PC-9 (cell line): ENCODE measurements at regions not wholly inside any gene's neighbourhood (a gene's known extent, or its start where the extent isn't known, plus 50 kb on each side); places are given as distances from the start of the nearest gene placed in this dataset.
A peak's percentile ranks its signal among the peaks of the same experiment; 100 is the strongest.

Source experiments
- EZH2 ChIP-seq: fragments of 200-600 bp; sonication (generic); IDR thresholded peaks from 2 replicates; pipeline ENCODE4 v1.8.0; 2017; ENCODE audit warnings: antibody characterized with exemption, low read depth
- TF ChIP-seq, protein P1 (sequence below): fragments of 200-600 bp; sonication (generic); conservative IDR thresholded peaks from 2 replicates; pipeline ENCODE4 v1.6.1; 2017; ENCODE audit warnings: mixed run types, antibody characterized with exemption, mild to moderate bottlenecking, moderate library complexity

DNA sequence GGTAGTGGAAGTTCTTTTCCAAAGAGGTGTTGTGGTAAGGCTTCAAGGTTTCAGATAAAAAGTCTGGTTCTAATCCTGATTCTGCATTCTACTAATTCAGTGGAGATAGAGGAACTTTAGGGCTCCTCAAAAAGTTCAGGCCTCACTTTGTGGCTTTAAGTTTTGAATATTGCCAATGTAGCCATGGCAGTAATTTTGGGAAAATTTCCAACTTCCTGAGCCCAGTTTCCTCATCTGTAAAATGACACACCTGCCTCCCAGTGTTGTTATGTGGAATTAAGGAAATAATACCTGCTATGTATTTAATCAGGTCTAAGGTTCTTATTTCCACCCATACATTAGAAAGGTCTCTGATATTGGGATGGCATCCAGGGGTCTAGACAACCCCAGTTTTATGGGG is 147.6 kb upstream of the ITGA6 start:
- TF ChIP-seq, protein P1, sequence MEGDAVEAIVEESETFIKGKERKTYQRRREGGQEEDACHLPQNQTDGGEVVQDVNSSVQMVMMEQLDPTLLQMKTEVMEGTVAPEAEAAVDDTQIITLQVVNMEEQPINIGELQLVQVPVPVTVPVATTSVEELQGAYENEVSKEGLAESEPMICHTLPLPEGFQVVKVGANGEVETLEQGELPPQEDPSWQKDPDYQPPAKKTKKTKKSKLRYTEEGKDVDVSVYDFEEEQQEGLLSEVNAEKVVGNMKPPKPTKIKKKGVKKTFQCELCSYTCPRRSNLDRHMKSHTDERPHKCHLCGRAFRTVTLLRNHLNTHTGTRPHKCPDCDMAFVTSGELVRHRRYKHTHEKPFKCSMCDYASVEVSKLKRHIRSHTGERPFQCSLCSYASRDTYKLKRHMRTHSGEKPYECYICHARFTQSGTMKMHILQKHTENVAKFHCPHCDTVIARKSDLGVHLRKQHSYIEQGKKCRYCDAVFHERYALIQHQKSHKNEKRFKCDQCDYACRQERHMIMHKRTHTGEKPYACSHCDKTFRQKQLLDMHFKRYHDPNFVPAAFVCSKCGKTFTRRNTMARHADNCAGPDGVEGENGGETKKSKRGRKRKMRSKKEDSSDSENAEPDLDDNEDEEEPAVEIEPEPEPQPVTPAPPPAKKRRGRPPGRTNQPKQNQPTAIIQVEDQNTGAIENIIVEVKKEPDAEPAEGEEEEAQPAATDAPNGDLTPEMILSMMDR, result 0 out of 2 replicates have a peak, but pooled peaks have one; percentile 16
- no peak for TF ChIP-seq EZH2
